Kidney (tissue), 13 donors: ENCODE measurements at regions not wholly inside any gene's neighbourhood (a gene's known extent, or its start where the extent isn't known, plus 50 kb on each side); places are given as distances from the start of the nearest gene placed in this dataset.

ENCODE experiments used
- DNase-seq, 5 donors: peaks; one replicate each; pipeline ENCODE4 v3.0.0-alpha.2; 2013 to 2020
- FAIRE-seq: peaks from 2 replicates; lab custom pipeline; 2012; peaks lifted over from hg19 to GRCh38; lab: Jason Lieb, UNC
- H3K27ac ChIP-seq, 2 donors: one replicate each; pipeline ENCODE4 v1.7.0; 2013; ENCODE audit warnings: low read depth in 2 of 2, low read length in 2 of 2, inconsistent platforms in 1 of 2
- H3K27me3 ChIP-seq: one replicate; pipeline ENCODE4 v1.7.1; 2013; ENCODE audit warnings: low read length, inconsistent platforms; ENCODE audit not compliant: control insufficient read depth, insufficient read depth
- H3K36me3 ChIP-seq, 3 donors: one replicate each; pipeline versions ENCODE4 v1.7.0 to v1.7.1; 2013; ENCODE audit warnings: low read length in 3 of 3, control low read depth in 1 of 3, inconsistent platforms in 1 of 3; ENCODE audit not compliant: insufficient read depth in 3 of 3, control insufficient read depth in 2 of 3
- H3K4me1 ChIP-seq, 3 donors: one replicate each; pipeline versions ENCODE4 v1.7.0 to v1.7.1; 2013; ENCODE audit warnings: low read length in 3 of 3, inconsistent platforms in 1 of 3, low read depth in 1 of 3; ENCODE audit not compliant: control insufficient read depth in 2 of 3, insufficient read depth in 2 of 3
- H3K4me3 ChIP-seq, 3 donors: one replicate each; pipeline versions ENCODE4 v1.7.0 to v1.8.1; 2013; ENCODE audit warnings: low read length in 3 of 3, control low read depth in 1 of 3, inconsistent platforms in 1 of 3
- H3K9ac ChIP-seq, 3 donors: one replicate each; pipeline versions ENCODE4 v1.7.0 to v1.7.1; 2013; ENCODE audit warnings: low read length in 3 of 3, control low read depth in 1 of 3, inconsistent platforms in 1 of 3
- H3K9me3 ChIP-seq, 3 donors: one replicate each; pipeline versions ENCODE4 v1.7.0 to v1.7.1; 2013; ENCODE audit warnings: low read length in 3 of 3, control low read depth in 1 of 3, inconsistent platforms in 1 of 3; ENCODE audit not compliant: control insufficient read depth in 2 of 3, insufficient read depth in 1 of 3
- CTCF ChIP-seq: IDR thresholded peaks from 3 replicates; pipeline ENCODE4 v1.5.1; 2012; ENCODE audit warnings: mild to moderate bottlenecking, moderate library complexity, borderline replicate concordance; ENCODE audit not compliant: insufficient read depth; ENCODE audit errors: extremely low read depth
- intact Hi-C: fragments of 100-400 bp; cut with DNase I; formaldehyde crosslinking; loops from one replicate; pipeline ENCODE4 v1.11.1; 2022
- donor health status: control.
- donor health status: control.
- donor health status: control.
- donor health status: control.
- donor health status: control.
- donor health status: DM: yes; HTN: yes; CAD: no.
- donor health status: Normal renal cell carcinoma (clear cell type).

- Histone ChIP-seq H3K4me3 (no peak overlapping the region), H3K4me1 (no peaks in the 10 kb centered on the region), H3K27ac (no peak overlapping the region), H3K9ac (no peak overlapping the region), H3K27me3 (no peaks in the 10 kb centered on the region), H3K9me3 (no peaks in the 10 kb centered on the region), H3K36me3 (no peaks in the 10 kb centered on the region)
- FAIRE-seq (no peak), DNase-seq (no peak)
- TF ChIP-seq CTCF, result no peak
- intact Hi-C loops, result no loop called here
Measured at GRCh38 chr2:14074691-14075090, 557.8 kb upstream of the LRATD1 start.

- Histone ChIP-seq H3K4me1 (no peaks in the 10 kb centered on the region), H3K4me3 (no peak overlapping the region), H3K27ac (no peak overlapping the region), H3K9ac (no peak overlapping the region), H3K9me3 (no peaks in the 10 kb centered on the region), H3K36me3 (no peaks in the 10 kb centered on the region), H3K27me3 (no peaks in the 10 kb centered on the region)
- DNase-seq (no peak), FAIRE-seq (no peak)
- TF ChIP-seq CTCF, result no peak
- intact Hi-C loops, result no loop called here
Measured at GRCh38 chr2:14079576-14079975, 552.9 kb upstream of the LRATD1 start.

- H3K9ac ChIP-seq, result no peak overlapping the region
- no peaks in the 10 kb centered on the region for H3K9me3 ChIP-seq
- no peak overlapping the region for H3K4me3 ChIP-seq
- no peaks in the 10 kb centered on the region for H3K4me1 ChIP-seq
- no peak for TF ChIP-seq CTCF
- intact Hi-C loops, result no loop called here
- H3K27me3 ChIP-seq, result no peaks in the 10 kb centered on the region
- DNase-seq (no peak), FAIRE-seq (no peak)
- H3K27ac ChIP-seq, result no peak overlapping the region
- H3K36me3 ChIP-seq, result no peaks in the 10 kb centered on the region
Measured at GRCh38 chr2:14081521-14081920, 551.0 kb upstream of the LRATD1 start.

GRCh38 chr2:14082640-14083039, 549.9 kb upstream of the LRATD1 start:
- Histone ChIP-seq H3K9ac (no peak overlapping the region), H3K9me3 (no peaks in the 10 kb centered on the region), H3K4me3 (no peak overlapping the region), H3K4me1 (no peaks in the 10 kb centered on the region), H3K27me3 (no peaks in the 10 kb centered on the region), H3K36me3 (no peaks in the 10 kb centered on the region), H3K27ac (no peak overlapping the region)
- FAIRE-seq (no peak), DNase-seq (no peak)
- intact Hi-C loops, result no loop called here
- TF ChIP-seq CTCF, result no peak
